SK-N-SH treated with all-trans-retinoic acid at 6 μM for 48 hours (cell line): ENCODE measurements at regions not wholly inside any gene's neighbourhood (a gene's known extent, or its start where the extent isn't known, plus 50 kb on each side); places are given as distances from the start of the nearest gene placed in this dataset.

Experiments
- ATAC-seq: fragments of 200-7000 bp; cut with Tn5 transposase; 3 replicates; pipeline ENCODE4 v1.9.1; 2020; ENCODE audit warnings: mild to moderate bottlenecking, moderate library complexity
- ARNTL ChIP-seq: fragments of 450-650 bp; formaldehyde crosslinking; IDR thresholded peaks from 2 replicates; pipeline ENCODE4 v1.5.0; 2020; ENCODE audit warnings: low read depth, mild to moderate bottlenecking, moderate library complexity, borderline replicate concordance
- CREB5 ChIP-seq: fragments of 250-450 bp; sonication (Bioruptor Pico); IDR thresholded peaks from 2 replicates; pipeline ENCODE4 v1.5.1; 2020; ENCODE audit warnings: low read depth, mild to moderate bottlenecking, moderate library complexity
- CSDC2 ChIP-seq: fragments of 250-450 bp; sonication (Bioruptor Pico); IDR thresholded peaks from 2 replicates; pipeline ENCODE4 v1.5.0; 2020; ENCODE audit warnings: mild to moderate bottlenecking, moderate library complexity
- CSRNP3 ChIP-seq: fragments of 250-450 bp; sonication (Bioruptor Pico); IDR thresholded peaks from 2 replicates; pipeline ENCODE4 v1.5.1; 2021; ENCODE audit warnings: mild to moderate bottlenecking, moderate library complexity
- ESRRG ChIP-seq: fragments of 250-450 bp; sonication (Bioruptor Pico); IDR thresholded peaks from 2 replicates; pipeline ENCODE4 v1.6.1; 2021; ENCODE audit warnings: mild to moderate bottlenecking
- GLIS3 ChIP-seq: fragments of 250-450 bp; sonication (Bioruptor Pico); IDR thresholded peaks from 2 replicates; pipeline ENCODE4 v1.5.0; 2020; ENCODE audit warnings: mild to moderate bottlenecking, moderate library complexity
- ISL1 ChIP-seq: fragments of 250-450 bp; sonication (Bioruptor Pico); IDR thresholded peaks from 2 replicates; pipeline ENCODE4 v2.1.2; 2022; ENCODE audit warnings: mild to moderate bottlenecking, moderate library complexity
- PATZ1 ChIP-seq: fragments of 250-450 bp; sonication (Bioruptor Pico); IDR thresholded peaks from 2 replicates; pipeline ENCODE4 v1.8.0; 2020; ENCODE audit warnings: mild to moderate bottlenecking, moderate library complexity, borderline replicate concordance
- PPARA ChIP-seq: fragments of 250-450 bp; sonication (Bioruptor Pico); IDR thresholded peaks from 2 replicates; pipeline ENCODE4 v1.5.0; 2020; ENCODE audit warnings: mild to moderate bottlenecking, borderline replicate concordance
- RARB ChIP-seq: fragments of 250-450 bp; sonication (Bioruptor Pico); IDR thresholded peaks from 2 replicates; pipeline ENCODE4 v1.8.0; 2021; ENCODE audit warnings: mild to moderate bottlenecking, moderate library complexity
- TCF4 ChIP-seq: fragments of 250-450 bp; sonication (Bioruptor Pico); IDR thresholded peaks from 2 replicates; pipeline ENCODE4 v1.8.0; 2021; ENCODE audit warnings: mild to moderate bottlenecking, moderate library complexity, borderline replicate concordance
- TOX ChIP-seq: fragments of 250-450 bp; sonication (Bioruptor Pico); IDR thresholded peaks from 2 replicates; pipeline ENCODE4 v1.8.0; 2021; ENCODE audit warnings: mild to moderate bottlenecking, moderate library complexity, borderline replicate concordance
- TSHZ2 ChIP-seq: fragments of 250-450 bp; sonication (Bioruptor Pico); IDR thresholded peaks from 2 replicates; pipeline ENCODE4 v1.5.0; 2020; ENCODE audit warnings: mild to moderate bottlenecking, moderate library complexity
- ZFP3 ChIP-seq: fragments of 250-450 bp; sonication (Bioruptor Pico); IDR thresholded peaks from 2 replicates; pipeline ENCODE4 v1.5.0; 2020; ENCODE audit warnings: mild to moderate bottlenecking, moderate library complexity
- ZNF565 ChIP-seq: fragments of 450-650 bp; formaldehyde crosslinking; conservative IDR thresholded peaks from 2 replicates; pipeline ENCODE4 v1.5.0; 2020; ENCODE audit warnings: low read depth, mild to moderate bottlenecking, moderate library complexity
- ZNF70 ChIP-seq: fragments of 450-650 bp; formaldehyde crosslinking; IDR thresholded peaks from 2 replicates; pipeline ENCODE4 v1.5.0; 2020; ENCODE audit warnings: mild to moderate bottlenecking, moderate library complexity
- ZNF8 ChIP-seq: fragments of 450-650 bp; formaldehyde crosslinking; IDR thresholded peaks from 2 replicates; pipeline ENCODE4 v1.5.0; 2020; ENCODE audit warnings: mild to moderate bottlenecking, moderate library complexity

GRCh38 chr10:33664070-33664469 is 329.6 kb upstream of the NRP1 start:
- ATAC-seq = no peak
- TF ChIP-seq PPARA (CRISPR knock-in tag) (no peak), CREB5 (CRISPR knock-in tag) (no peak), GLIS3 (CRISPR knock-in tag) (no peak), ZNF70 (CRISPR knock-in tag) (no peak), ESRRG (CRISPR knock-in tag) (no peak), RARB (CRISPR knock-in tag) (no peak), ISL1 (CRISPR knock-in tag) (no peak), CSRNP3 (CRISPR knock-in tag) (no peak), TOX (CRISPR knock-in tag) (no peak), ZNF8 (CRISPR knock-in tag) (no peak), CSDC2 (CRISPR knock-in tag) (no peak), ARNTL (CRISPR knock-in tag) (no peak), TSHZ2 (CRISPR knock-in tag) (no peak), TCF4 (CRISPR knock-in tag) (no peak), ZFP3 (CRISPR knock-in tag) (no peak), PATZ1 (CRISPR knock-in tag) (no peak), ZNF565 (CRISPR knock-in tag) (no peak)

GRCh38 chr10:33661580-33662336 is 327.3 kb upstream of the NRP1 start:
- no peak for TF ChIP-seq ZNF70 (CRISPR knock-in tag)
- TF ChIP-seq ESRRG (CRISPR knock-in tag) = no peak
- TF ChIP-seq TCF4 (CRISPR knock-in tag) = no peak
- TF ChIP-seq PATZ1 (CRISPR knock-in tag) = no peak
- TF ChIP-seq PPARA (CRISPR knock-in tag) = no peak
- no peak for TF ChIP-seq RARB (CRISPR knock-in tag)
- TF ChIP-seq ZNF8 (CRISPR knock-in tag) = no peak
- no peak for TF ChIP-seq CSDC2 (CRISPR knock-in tag)
- TF ChIP-seq GLIS3 (CRISPR knock-in tag) = no peak
- no peak for TF ChIP-seq TOX (CRISPR knock-in tag)
- no peak for TF ChIP-seq TSHZ2 (CRISPR knock-in tag)
- no peak for TF ChIP-seq ARNTL (CRISPR knock-in tag)
- TF ChIP-seq CSRNP3 (CRISPR knock-in tag) = no peak
- ATAC-seq = no peak
